ENCODE measurements at regions not wholly inside any gene's neighbourhood (a gene's known extent, or its start where the extent isn't known, plus 50 kb on each side); places are given as distances from the start of the nearest gene placed in this dataset.

GRCh38 chr16:86405319-86405718, 105.0 kb upstream of the FOXF1 start:
- TF ChIP-seq, protein P1, sequence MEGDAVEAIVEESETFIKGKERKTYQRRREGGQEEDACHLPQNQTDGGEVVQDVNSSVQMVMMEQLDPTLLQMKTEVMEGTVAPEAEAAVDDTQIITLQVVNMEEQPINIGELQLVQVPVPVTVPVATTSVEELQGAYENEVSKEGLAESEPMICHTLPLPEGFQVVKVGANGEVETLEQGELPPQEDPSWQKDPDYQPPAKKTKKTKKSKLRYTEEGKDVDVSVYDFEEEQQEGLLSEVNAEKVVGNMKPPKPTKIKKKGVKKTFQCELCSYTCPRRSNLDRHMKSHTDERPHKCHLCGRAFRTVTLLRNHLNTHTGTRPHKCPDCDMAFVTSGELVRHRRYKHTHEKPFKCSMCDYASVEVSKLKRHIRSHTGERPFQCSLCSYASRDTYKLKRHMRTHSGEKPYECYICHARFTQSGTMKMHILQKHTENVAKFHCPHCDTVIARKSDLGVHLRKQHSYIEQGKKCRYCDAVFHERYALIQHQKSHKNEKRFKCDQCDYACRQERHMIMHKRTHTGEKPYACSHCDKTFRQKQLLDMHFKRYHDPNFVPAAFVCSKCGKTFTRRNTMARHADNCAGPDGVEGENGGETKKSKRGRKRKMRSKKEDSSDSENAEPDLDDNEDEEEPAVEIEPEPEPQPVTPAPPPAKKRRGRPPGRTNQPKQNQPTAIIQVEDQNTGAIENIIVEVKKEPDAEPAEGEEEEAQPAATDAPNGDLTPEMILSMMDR (IDR thresholded peaks at IDR 0.05; ENCODE audit: extremely low read depth, missing control alignments) = no peak
- DNase-seq (ENCODE audit: low spot score) = no peak

DNA sequence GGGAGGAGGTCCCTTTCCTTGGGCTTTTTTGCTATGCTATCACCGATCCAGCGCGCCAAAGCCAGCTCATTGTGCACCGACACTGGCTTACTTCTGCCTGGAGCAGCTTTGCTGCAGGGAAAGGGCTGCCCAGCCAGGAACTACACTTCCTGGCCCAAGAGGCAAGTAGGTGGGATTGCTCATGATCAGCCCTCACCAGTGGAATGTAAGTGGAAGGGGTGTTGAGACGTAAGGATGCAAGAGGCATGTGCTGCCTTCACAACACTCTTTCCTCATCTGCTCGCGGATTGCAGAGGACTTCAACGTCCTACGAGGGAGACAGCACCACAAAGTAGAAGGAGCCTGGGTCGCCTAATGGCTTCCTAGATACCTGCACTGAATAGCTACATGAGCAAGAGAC, 104.3 kb upstream of the FOXF1 start:
- DNase-seq (ENCODE audit: low spot score) = no peak

GRCh38 chr16:86408685-86409084, 101.6 kb upstream of the FOXF1 start:
- DNase-seq (ENCODE audit: low spot score) = no peak
- TF ChIP-seq, protein P1 (IDR thresholded peaks at IDR 0.05; ENCODE audit: extremely low read depth, missing control alignments) = no peak

More for the DNA sequence above, 104.3 kb upstream of the FOXF1 start:
- TF ChIP-seq, protein P1 (IDR thresholded peaks at IDR 0.05; ENCODE audit: extremely low read depth, missing control alignments) = no peak

DNA sequence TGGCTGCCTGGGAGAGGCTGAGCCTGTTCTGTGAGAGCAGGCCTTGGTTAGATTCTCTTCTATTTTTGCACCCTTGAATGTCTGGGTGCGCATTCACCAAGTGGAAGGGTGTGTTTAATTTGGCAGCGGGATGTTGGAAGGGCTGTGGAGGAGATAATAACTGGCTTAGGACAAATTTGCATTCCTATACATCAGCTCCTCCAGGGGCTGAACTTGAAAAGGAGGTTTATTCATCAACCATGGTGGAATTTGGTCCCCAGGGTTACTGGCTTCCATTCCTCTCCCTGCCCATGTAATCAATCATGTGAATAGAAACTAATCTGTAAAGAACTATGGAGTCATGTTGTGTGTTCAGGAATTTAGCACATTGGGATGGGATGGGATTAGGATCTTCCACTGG, 100.2 kb upstream of the FOXF1 start:
- DNase-seq (ENCODE audit: low spot score) = no peak
- TF ChIP-seq, protein P1 (IDR thresholded peaks at IDR 0.05; ENCODE audit: extremely low read depth, missing control alignments) = no peak

- TF ChIP-seq, protein P1 (IDR thresholded peaks at IDR 0.05; ENCODE audit: extremely low read depth, missing control alignments) = no peak
- no peak for DNase-seq (ENCODE audit: low spot score)
These were observed 99.8 kb upstream of the FOXF1 start for GRCh38 chr16:86410529-86410928.

DNA sequence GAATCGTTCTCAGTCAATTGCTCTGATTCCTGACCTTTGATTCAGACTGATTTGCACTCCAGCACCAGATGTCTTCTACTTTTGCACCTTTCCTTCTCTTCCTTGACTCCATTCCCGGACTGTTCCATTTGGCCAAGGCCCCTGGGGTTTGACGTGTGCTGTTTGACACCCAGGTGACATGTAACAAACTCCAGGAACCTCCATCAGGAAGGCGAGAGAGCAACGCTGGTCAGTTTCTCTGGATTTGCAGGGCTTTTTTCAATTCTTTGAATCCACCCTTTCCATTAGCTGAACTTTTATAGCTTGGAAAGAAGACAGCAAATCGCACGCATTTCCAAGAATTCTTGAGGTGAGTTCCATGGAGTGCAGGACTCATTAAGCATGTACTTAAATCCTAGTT, 98.4 kb upstream of the FOXF1 start:
- no peak for DNase-seq (ENCODE audit: low spot score)
- TF ChIP-seq, protein P1 (IDR thresholded peaks at IDR 0.05; ENCODE audit: extremely low read depth, missing control alignments) = no peak

GRCh38 chr16:86414991-86415740, 95.2 kb upstream of the FOXF1 start:
- TF ChIP-seq, protein P1 (IDR thresholded peaks at IDR 0.05; ENCODE audit: extremely low read depth, missing control alignments) = no peak
- DNase-seq (ENCODE audit: low spot score) = no peak
